Fibroblast of skin of left quadriceps (primary cell): ENCODE measurements at regions not wholly inside any gene's neighbourhood (a gene's known extent, or its start where the extent isn't known, plus 50 kb on each side); places are given as distances from the start of the nearest gene placed in this dataset.
"Not testable (repeated sequence)": the region's sequence is repeated elsewhere in the genome, so short reads cannot be mapped to it uniquely, and the experiment has no call there.

Experiments
- DNase-seq, 2 experiments: peaks; one replicate each; pipeline ENCODE4 v3.0.0-alpha.2; 2013; ENCODE audit warnings: low read depth in 2 of 2

GRCh38 chr14:61602003-61602732 lies 93.1 kb upstream of the HIF1A start:
- DNase-seq, result no peak

- DNase-seq, result no peak
Observed at GRCh38 chr14:61602733-61603077, 92.6 kb upstream of the HIF1A start.

DNA sequence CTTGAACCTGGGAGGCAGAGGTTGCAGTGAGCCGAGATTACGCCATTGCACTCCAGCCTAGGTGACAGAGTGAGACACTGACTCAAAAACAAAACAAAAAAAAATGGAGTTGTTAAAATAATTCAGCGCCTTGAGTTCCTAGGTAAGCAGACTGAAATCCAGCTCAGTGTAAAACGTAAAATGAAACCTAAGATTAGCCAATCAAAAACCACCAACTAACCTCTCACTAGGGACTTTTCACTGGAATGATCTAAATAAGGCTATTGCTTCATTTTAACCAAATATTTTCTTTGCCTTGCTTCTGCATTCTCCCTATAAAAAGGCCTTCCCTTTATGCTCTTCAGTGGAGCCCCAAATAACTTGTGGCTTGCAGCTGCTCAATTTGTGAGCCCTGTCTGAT lies 91.6 kb upstream of the HIF1A start:
- no peak for DNase-seq

DNA sequence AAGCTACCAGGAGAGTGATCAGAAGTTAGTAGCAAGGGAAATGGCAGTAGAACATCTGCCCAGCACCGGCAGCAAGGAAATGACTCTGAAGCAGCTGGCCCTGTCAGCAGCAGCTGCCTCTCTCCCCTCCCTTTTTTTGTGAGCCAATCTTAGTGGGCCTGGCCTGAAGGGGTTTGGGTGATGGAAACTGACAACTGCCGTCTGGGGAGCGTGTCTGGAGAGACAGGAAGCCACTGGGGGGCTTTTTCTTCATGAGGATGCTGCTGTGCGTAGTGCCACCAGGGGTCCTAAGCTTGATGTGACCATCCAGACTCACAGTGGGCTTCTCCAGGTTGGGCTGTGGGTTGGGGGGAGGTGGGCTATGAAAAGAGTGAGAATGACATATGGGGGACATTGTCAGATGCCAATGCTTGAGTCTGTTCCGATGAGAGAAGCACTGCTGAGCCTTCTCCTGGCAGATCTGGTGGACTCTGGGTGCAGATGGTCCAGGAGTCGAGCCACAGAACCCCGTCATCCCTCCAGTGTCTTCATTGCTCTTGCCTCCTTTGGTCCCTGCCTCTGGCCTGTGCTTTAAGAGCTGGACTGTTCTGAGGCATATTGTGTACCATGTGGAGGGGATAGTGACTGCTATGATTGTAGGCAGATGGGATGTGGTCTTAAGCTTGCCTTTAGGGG lies 87.6 kb upstream of the HIF1A start:
- no peak for DNase-seq

- DNase-seq, result no peak
Observed at GRCh38 chr14:61608245-61609165, 86.8 kb upstream of the HIF1A start.

DNA sequence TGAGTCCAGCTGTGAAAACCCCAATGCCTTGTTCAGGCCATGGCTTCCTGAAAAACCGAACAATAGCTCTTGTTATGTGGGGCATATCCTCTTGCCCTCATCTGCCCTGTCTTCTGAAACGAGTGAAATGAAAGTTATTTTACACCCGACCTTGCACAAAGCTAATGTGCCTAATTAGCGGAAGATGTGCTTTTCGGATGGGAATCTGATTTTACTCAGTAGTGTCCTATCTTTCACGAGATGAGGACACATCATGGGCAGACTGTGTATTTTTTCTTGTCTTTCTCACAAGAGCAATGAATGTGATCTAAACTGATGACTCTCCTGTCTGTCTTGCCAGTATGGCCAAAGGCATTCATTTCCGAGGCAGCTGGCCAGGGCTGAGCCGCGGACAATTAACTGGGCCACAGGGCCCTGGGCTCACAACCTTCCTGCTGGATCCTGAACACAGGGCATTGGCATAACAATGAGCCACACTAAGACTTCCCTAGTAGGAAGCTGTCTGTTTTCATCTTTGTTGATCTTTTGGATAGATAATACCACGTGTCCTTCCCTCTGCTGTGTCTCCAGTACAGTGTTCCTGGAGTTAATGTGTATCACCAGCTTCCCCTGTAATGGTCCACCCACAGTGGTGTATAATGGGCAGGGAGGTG lies 86.0 kb upstream of the HIF1A start:
- DNase-seq, result no peak

DNA sequence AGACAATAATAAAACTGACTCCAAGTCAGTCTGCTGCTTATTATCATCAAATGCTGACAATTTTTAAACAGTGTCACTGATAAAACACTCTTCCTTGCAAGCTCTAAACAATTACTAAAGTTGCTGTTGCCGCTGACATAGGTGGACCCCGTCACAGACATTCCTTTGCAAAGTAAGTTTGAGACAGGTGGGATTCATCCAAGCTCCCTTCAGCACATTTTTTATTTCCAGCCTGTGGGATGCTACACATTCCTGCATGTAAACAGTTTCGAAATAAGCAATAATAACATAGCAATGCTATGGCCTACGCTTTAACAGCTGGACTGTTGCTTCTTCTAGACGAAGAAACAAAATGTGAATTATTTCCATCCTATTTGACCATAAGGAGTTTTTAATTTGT lies 85.4 kb upstream of the HIF1A start:
- peak in 1 of 2 experiments; percentile 36 for DNase-seq

- no peak for DNase-seq
Observed at GRCh38 chr14:61610900-61611299, 84.4 kb upstream of the HIF1A start.

DNA sequence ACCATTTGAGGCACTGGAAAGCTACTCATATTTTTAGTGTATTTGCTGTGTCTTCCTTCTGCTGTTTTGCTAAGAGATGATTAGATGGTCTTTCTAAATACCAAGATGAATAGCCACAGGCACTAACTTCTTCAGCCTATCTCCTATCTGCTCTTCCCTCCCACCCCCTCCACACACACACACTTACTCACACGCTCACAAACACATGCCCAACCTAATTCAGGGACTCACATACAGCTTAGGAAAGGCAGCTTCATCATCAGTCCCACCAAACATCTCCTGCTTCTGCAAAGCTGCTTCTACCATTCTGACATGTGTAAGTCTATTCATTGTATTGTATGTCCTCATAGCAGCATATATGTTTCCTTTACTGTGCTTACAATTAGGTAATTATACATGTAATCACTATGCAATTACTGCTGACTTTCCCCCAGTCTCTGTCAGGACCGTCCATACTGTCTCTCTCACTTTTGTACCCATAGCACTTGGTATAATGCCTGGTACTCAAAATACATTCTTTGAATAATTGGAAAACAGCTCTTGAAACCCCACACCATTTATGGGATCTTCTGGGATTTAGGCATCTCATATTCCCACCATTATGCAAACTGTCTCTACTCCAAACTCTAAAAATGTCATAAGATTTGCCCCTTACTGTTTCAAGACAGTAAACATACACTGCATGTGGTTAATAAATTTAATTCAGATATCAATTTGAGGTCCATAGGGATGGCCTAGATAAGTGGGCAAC lies 83.3 kb upstream of the HIF1A start:
- DNase-seq, result no peak

DNA sequence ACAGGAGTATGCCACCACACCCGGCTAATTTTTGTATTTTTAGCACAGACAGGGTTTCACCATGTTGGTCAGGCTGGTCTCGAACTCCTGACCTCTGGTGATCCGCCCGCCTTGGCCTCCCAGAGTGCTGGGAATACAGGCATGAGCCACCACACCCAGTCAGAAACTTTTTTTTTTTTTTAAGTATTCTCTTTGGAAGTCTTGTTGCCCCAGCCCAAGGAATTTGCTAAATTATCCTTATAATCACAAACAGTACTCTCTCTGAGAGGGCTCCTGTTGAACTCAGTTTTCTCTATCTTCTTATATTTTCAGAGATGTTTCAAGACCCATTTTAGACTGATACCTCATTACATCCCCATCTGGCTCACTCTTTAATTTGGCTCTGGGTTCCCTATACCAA lies 82.3 kb upstream of the HIF1A start:
- not testable (repeated sequence) for DNase-seq

GRCh38 chr14:61614693-61615092 lies 80.6 kb upstream of the HIF1A start:
- no peak for DNase-seq

DNA sequence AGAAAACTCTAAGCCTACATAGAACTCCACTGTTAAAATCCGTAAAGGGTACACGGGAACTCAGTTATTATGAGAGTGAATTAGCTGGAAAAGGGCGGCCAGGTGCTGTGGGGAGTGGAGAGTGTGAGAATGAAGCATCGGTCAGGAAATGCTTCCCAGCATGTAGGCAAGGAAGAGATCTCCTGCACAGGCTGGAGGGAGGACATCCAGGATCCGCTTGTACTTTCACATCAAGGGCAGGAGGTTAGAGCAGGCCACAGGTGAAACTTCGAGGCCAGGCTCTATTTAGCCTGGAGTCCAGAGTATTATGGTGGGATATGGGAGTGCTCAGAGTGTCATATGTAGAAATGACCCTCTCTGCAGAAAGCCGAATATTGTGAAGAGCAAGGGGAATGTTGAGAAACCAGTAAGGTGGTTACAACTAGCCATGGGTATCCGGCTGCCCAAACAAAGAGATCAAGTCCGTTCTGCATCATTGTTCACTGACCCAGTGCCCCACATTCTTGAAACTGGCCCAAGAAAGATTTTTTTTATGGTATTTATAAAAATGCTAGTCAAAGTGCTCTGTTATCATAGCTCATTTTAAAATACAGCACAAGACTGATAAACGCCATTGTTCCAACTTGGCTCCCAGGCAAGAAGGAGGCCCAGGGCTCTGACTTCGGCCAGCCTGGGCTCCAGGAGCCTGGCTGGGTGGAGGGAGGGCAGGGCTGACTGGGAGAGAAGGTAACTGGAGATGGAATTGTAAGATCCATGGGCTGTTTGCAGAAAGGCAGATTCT lies 79.4 kb upstream of the HIF1A start:
- no peak for DNase-seq

DNA sequence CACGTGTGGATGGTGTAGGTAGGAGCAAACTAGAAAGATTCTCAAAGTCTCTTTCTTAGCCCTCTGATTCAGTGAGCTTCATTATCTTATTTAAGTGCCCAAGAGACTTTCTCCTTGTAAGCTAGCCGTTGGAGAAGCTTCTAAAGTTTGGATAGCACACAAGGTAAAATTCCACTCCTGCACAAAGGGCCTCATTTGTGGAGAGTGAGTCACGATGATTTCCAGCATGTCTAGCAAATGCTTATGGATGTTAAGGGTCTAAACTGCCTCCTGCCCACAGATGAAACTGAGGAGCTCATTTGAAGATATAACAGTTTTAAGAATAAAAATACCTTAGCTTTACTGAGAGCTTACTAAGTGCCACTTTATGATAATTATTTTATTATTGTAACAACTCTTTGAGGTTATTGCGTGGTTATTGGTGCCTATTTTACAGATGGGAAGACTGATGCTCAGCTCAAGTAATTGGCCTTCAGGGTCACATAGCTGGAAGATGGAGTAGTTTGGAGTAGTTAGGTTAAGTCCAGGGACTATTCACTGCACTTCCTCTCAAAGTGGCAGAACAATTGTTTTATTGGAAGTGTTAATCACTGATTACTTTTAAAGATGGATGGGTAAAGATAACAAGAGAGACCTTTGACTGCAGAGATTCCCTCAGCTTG lies 78.7 kb upstream of the HIF1A start:
- peak; percentile 70 to 72 for DNase-seq

- DNase-seq, result no peak
Observed at GRCh38 chr14:61618448-61618847, 76.9 kb upstream of the HIF1A start.

DNA sequence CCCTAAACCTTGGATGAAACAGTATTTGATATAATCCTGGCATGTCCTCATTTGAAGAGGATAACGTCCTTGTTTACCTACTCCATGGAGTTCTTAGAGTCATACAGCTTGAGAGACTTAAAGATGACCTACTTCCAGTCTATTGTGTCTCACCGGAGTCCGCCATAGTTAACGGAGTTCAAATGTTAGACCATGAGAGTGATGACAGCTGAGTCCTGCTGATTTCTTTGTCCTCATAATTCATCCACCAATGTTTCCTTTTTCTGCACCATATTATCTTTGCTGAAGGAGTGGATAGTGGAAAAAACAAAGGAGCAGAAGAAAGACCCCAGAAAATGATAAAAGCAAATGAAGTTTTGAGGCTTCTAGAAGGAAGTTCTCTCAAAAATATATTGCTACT lies 75.8 kb upstream of the HIF1A start:
- no peak for DNase-seq

GRCh38 chr14:61620130-61620946 lies 75.0 kb upstream of the HIF1A start:
- DNase-seq, result peak; percentile 96

DNA sequence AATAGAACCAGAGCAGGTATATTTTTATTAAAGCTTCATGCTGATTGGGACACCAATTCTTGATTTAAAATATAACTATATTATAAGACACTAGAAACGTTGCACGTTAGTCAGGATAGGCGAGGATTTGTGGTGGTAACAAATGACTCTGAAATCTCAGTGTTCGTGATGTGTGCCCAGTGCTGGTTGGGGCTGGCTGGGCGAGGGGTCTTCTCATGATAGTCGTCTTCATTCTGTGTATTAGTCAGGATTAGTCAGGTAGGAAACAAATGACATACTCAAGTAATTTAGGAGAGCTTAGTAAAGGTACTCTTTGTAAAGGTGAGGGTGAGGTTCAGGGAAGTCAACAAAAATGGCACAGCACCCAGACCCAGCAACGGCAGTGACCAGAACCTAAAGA lies 73.9 kb upstream of the HIF1A start:
- DNase-seq, result no peak

GRCh38 chr14:61622051-61622450 lies 73.3 kb upstream of the HIF1A start:
- no peak for DNase-seq

- no peak for DNase-seq
Observed at GRCh38 chr14:61623927-61624326, 71.4 kb upstream of the HIF1A start.
